ENCODE measurements at regions not wholly inside any gene's neighbourhood (a gene's known extent, or its start where the extent isn't known, plus 50 kb on each side); places are given as distances from the start of the nearest gene placed in this dataset.

GRCh38 chr11:101215069-101215468 is 85.5 kb upstream of the PGR start:
- no peak for TF ChIP-seq ZBTB40 (IDR thresholded peaks at IDR 0.05)
- no peak for TF ChIP-seq ZBTB40 (CRISPR knock-in tag; IDR thresholded peaks at IDR 0.05)
- TF ChIP-seq TOE1 (CRISPR knock-in tag; IDR thresholded peaks at IDR 0.05), result no peak
- no peak for TF ChIP-seq SALL2 (CRISPR knock-in tag; IDR thresholded peaks at IDR 0.05)
- TF ChIP-seq, protein P1, sequence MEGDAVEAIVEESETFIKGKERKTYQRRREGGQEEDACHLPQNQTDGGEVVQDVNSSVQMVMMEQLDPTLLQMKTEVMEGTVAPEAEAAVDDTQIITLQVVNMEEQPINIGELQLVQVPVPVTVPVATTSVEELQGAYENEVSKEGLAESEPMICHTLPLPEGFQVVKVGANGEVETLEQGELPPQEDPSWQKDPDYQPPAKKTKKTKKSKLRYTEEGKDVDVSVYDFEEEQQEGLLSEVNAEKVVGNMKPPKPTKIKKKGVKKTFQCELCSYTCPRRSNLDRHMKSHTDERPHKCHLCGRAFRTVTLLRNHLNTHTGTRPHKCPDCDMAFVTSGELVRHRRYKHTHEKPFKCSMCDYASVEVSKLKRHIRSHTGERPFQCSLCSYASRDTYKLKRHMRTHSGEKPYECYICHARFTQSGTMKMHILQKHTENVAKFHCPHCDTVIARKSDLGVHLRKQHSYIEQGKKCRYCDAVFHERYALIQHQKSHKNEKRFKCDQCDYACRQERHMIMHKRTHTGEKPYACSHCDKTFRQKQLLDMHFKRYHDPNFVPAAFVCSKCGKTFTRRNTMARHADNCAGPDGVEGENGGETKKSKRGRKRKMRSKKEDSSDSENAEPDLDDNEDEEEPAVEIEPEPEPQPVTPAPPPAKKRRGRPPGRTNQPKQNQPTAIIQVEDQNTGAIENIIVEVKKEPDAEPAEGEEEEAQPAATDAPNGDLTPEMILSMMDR (CRISPR knock-in tag; IDR thresholded peaks at IDR 0.05), result no peak
- no peak for TF ChIP-seq TCF7L2 (IDR thresholded peaks at IDR 0.05; ENCODE audit: low read depth, low read length)
- no peak for TF ChIP-seq IKZF1 (IDR thresholded peaks at IDR 0.05)
- TF ChIP-seq ATF3 (CRISPR knock-in tag; IDR thresholded peaks at IDR 0.05), result no peak
- TF ChIP-seq POLR2AphosphoS5 (IDR thresholded peaks at IDR 0.05; ENCODE audit: low read depth, low read length), result no peak
- TF ChIP-seq CREB1 (IDR thresholded peaks at IDR 0.05), result no peak
- no peak for TF ChIP-seq CREB1 (CRISPR knock-in tag; IDR thresholded peaks at IDR 0.05)
- TF ChIP-seq HOXA5 (CRISPR knock-in tag; IDR thresholded peaks at IDR 0.05), result no peak
- TF ChIP-seq KAT8 (CRISPR knock-in tag; IDR thresholded peaks at IDR 0.05), result no peak
- no peak for TF ChIP-seq REST (IDR thresholded peaks at IDR 0.05; ENCODE audit: borderline replicate concordance in 1 of 2, low read depth in 1 of 2, low read length in 2 of 2)
- TF ChIP-seq MEF2D (CRISPR knock-in tag; IDR thresholded peaks at IDR 0.05), result no peak
- TF ChIP-seq TAF1 (CRISPR knock-in tag; IDR thresholded peaks at IDR 0.05), result no peak

Measured in HepG2 (cell line).